Cardiac muscle cell (in vitro differentiated cells and primary cell): ENCODE measurements at regions not wholly inside any gene's neighbourhood (a gene's known extent, or its start where the extent isn't known, plus 50 kb on each side); places are given as distances from the start of the nearest gene placed in this dataset.

Source experiments
- DNase-seq, 2 donors: peaks; one replicate each; pipeline versions ENCODE4 v3.0.0 to v3.0.0-alpha.2; 2010 to 2017; ENCODE audit warnings: low read depth in 1 of 2, low spot score in 1 of 2
- H3K27ac ChIP-seq: fragments of 200-600 bp; sonication (generic); 2 replicates; pipeline ENCODE4 v1.5.1; 2016
- H3K27me3 ChIP-seq: fragments of 200-600 bp; sonication (generic); 2 replicates; pipeline ENCODE4 v1.6.0; 2016; ENCODE audit warnings: control low read depth
- H3K36me3 ChIP-seq: fragments of 200-600 bp; sonication (generic); 2 replicates; pipeline ENCODE4 v1.5.1; 2016; ENCODE audit warnings: control low read depth
- H3K4me1 ChIP-seq: fragments of 200-600 bp; sonication (generic); 2 replicates; pipeline ENCODE4 v1.8.1; 2017; ENCODE audit warnings: low read depth, mild to moderate bottlenecking, mixed run types
- H3K4me3 ChIP-seq: fragments of 200-600 bp; sonication (generic); 2 replicates; pipeline ENCODE4 v1.5.1; 2016; ENCODE audit warnings: mild to moderate bottlenecking
- H3K9me3 ChIP-seq: fragments of 200-600 bp; sonication (generic); 2 replicates; pipeline ENCODE4 v1.5.1; 2017; ENCODE audit warnings: low read depth, mild to moderate bottlenecking, control low read depth
- TF ChIP-seq, protein P1 (sequence below): IDR thresholded peaks from 2 replicates; pipeline ENCODE4 v1.5.1; 2012; ENCODE audit warnings: low read depth, mild to moderate bottlenecking, low read length

DNA sequence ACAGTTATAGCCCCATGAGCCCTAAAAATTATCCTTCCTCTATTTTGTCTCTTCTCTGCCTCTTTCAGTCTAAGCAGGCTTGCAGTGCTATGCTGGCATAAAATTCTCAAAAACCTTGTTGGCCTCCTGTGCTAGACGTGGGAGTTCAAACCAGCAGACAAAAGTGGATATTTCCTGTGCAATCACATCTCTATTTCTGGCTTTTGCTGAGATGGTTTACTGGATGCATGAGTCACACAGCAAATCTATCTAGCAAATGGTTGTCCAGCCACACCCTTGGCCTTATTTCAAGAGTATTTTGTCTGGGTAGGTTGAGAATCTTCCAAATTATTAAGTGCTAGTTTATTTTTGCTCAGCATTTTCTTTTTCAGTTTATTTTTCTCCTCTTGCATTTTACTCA lies 370.8 kb downstream of the CDC14C start:
- Histone ChIP-seq H3K4me3 (no peak overlapping the region), H3K9me3 (no peaks in the 10 kb centered on the region), H3K27ac (no peak overlapping the region), H3K27me3 (no peaks in the 10 kb centered on the region), H3K36me3 (no peaks in the 10 kb centered on the region), H3K4me1 (no peaks in the 10 kb centered on the region)
- TF ChIP-seq, protein P1, sequence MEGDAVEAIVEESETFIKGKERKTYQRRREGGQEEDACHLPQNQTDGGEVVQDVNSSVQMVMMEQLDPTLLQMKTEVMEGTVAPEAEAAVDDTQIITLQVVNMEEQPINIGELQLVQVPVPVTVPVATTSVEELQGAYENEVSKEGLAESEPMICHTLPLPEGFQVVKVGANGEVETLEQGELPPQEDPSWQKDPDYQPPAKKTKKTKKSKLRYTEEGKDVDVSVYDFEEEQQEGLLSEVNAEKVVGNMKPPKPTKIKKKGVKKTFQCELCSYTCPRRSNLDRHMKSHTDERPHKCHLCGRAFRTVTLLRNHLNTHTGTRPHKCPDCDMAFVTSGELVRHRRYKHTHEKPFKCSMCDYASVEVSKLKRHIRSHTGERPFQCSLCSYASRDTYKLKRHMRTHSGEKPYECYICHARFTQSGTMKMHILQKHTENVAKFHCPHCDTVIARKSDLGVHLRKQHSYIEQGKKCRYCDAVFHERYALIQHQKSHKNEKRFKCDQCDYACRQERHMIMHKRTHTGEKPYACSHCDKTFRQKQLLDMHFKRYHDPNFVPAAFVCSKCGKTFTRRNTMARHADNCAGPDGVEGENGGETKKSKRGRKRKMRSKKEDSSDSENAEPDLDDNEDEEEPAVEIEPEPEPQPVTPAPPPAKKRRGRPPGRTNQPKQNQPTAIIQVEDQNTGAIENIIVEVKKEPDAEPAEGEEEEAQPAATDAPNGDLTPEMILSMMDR: no peak
- DNase-seq: peak in 1 of 2 donors; percentile 39

- Histone ChIP-seq H3K9me3 (no peaks in the 10 kb centered on the region), H3K4me3 (no peak overlapping the region), H3K36me3 (no peaks in the 10 kb centered on the region), H3K4me1 (no peaks in the 10 kb centered on the region), H3K27me3 (no peaks in the 10 kb centered on the region), H3K27ac (no peak overlapping the region)
- TF ChIP-seq, protein P1: no peak
- DNase-seq: no peak
Measured at GRCh38 chr7:49297958-49298357, 373.6 kb downstream of the CDC14C start.

DNA sequence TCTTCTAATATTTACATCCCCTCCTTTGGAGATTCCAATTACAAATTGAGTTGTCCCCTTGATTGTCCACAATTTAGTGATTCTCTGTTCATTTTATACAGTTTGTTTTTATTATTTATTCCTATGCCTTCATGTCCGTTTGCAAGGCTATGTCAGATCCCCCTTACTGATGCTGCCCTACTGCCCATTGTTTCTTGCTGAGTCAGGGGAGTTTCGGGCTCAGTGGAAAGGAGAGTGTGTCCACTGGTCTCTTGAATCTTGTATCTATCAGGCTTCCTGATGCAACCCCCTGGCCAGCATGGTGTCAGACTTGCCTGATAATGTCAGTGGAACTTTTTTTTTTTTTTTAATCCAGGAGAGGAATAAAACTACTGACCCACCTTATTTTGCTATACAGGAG lies 384.4 kb downstream of the CDC14C start:
- H3K36me3 ChIP-seq: no peaks in the 10 kb centered on the region
- H3K4me1 ChIP-seq: no peaks in the 10 kb centered on the region
- H3K4me3 ChIP-seq: no peak overlapping the region
- H3K27me3 ChIP-seq: no peaks in the 10 kb centered on the region
- H3K27ac ChIP-seq: no peak overlapping the region
- TF ChIP-seq, protein P1: no peak
- DNase-seq: no peak
- H3K9me3 ChIP-seq: no peaks in the 10 kb centered on the region

DNA sequence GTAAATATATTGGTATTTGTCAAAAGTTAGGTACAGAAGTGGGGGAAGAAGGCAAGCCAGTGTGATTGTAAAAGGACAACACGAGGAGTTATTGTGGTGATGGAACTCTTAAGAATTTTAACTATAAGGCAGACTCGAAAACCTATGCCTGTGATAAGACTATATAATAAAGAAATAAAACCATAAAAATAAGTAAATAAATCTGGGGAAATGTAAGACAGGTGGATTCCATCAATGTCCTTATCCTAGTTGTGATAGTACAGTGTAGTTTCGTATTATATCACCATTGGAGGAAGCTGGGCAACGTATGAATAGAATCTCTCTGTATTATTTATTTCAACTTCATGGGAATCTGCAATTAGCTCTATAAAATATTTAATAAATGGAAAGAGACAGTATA lies 395.7 kb downstream of the CDC14C start:
- Histone ChIP-seq H3K9me3 (no peaks in the 10 kb centered on the region), H3K36me3 (no peaks in the 10 kb centered on the region), H3K27ac (no peak overlapping the region), H3K27me3 (no peaks in the 10 kb centered on the region), H3K4me1 (no peaks in the 10 kb centered on the region), H3K4me3 (no peak overlapping the region)
- TF ChIP-seq, protein P1: no peak
- DNase-seq: no peak

DNA sequence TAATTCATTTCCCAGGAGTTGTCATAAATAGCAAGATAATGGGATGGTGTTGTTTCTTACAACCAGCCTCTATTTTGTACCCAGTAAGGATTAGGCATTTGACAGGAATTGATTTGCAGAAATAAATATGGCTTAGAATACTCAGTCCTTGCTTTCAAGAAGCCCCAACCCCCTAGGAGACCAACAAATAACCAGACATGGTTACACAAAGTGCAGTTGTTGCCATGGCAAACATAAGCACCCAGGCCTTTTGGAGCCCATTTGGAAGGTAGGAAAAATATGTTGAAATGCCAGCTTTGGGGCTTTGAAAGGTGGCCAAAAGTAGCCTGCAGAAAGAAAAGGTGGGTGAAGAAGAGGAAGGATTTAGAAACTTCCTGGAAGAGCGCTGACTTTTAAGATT lies 397.5 kb downstream of the CDC14C start:
- Histone ChIP-seq H3K9me3 (no peaks in the 10 kb centered on the region), H3K27ac (no peak overlapping the region), H3K4me1 (no peaks in the 10 kb centered on the region), H3K4me3 (no peak overlapping the region), H3K36me3 (no peaks in the 10 kb centered on the region), H3K27me3 (no peaks in the 10 kb centered on the region)
- TF ChIP-seq, protein P1: no peak
- no peak for DNase-seq

DNA sequence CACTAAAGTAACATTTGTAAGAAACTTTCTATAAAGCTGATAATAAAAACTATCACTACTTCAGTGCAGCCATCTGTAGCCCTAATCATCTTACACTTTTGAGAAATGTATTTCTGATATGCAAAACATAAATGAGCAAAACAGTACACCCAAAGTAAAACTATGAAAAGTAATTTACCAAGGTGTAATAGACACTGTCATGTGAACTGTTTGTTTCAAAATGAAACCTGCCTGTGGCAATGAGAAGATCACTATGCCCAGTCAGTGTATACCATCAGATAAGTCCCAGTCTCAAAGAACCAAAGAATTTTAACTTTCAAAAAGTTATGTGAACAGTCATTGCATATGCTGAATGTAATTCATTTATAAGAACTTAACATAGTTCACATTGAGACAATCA lies 398.1 kb downstream of the CDC14C start:
- Histone ChIP-seq H3K27me3 (no peaks in the 10 kb centered on the region), H3K36me3 (no peaks in the 10 kb centered on the region), H3K27ac (no peak overlapping the region), H3K4me3 (no peak overlapping the region), H3K4me1 (no peaks in the 10 kb centered on the region), H3K9me3 (no peaks in the 10 kb centered on the region)
- TF ChIP-seq, protein P1: no peak
- no peak for DNase-seq
